ENCODE measurements at regions not wholly inside any gene's neighbourhood (a gene's known extent, or its start where the extent isn't known, plus 50 kb on each side); places are given as distances from the start of the nearest gene placed in this dataset.

- TF ChIP-seq EP300 (IDR thresholded peaks at IDR 0.05; ENCODE audit: borderline replicate concordance) (no peak), ZBTB7A (IDR thresholded peaks at IDR 0.05; ENCODE audit: low read depth) (no peak), FOXM1 (IDR thresholded peaks at IDR 0.05; ENCODE audit: borderline replicate concordance, low read depth) (no peak), EGR1 (IDR thresholded peaks at IDR 0.05) (no peak), YY1 (IDR thresholded peaks at IDR 0.05; ENCODE audit: low read depth) (no peak)
Observed at GRCh38 chr4:26171501-26171900, 149.3 kb upstream of the RBPJ start.

- no peak for TF ChIP-seq CEBPB (IDR thresholded peaks at IDR 0.05)
- TF ChIP-seq CREB1 (IDR thresholded peaks at IDR 0.05; ENCODE audit: low read depth), result no peak
- no peak for TF ChIP-seq NFIC (IDR thresholded peaks at IDR 0.05)
- no peak for TF ChIP-seq ZBTB7A (IDR thresholded peaks at IDR 0.05; ENCODE audit: low read depth)
- no peak for TF ChIP-seq YY1 (IDR thresholded peaks at IDR 0.05; ENCODE audit: low read depth)
- no peak for TF ChIP-seq TAF1 (IDR thresholded peaks at IDR 0.05; ENCODE audit: low read depth)
- TF ChIP-seq FOXM1 (IDR thresholded peaks at IDR 0.05; ENCODE audit: borderline replicate concordance, low read depth), result no peak
- TF ChIP-seq, protein P1, sequence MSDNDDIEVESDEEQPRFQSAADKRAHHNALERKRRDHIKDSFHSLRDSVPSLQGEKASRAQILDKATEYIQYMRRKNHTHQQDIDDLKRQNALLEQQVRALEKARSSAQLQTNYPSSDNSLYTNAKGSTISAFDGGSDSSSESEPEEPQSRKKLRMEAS (IDR thresholded peaks at IDR 0.05), result no peak
- TF ChIP-seq TCF12 (IDR thresholded peaks at IDR 0.05; ENCODE audit: low read depth), result no peak
- TF ChIP-seq EP300 (IDR thresholded peaks at IDR 0.05; ENCODE audit: borderline replicate concordance), result no peak
- no peak for TF ChIP-seq EGR1 (IDR thresholded peaks at IDR 0.05)
- TF ChIP-seq USF1 (IDR thresholded peaks at IDR 0.05), result no peak
Observed at GRCh38 chr4:26171941-26172340, 148.9 kb upstream of the RBPJ start.

DNA sequence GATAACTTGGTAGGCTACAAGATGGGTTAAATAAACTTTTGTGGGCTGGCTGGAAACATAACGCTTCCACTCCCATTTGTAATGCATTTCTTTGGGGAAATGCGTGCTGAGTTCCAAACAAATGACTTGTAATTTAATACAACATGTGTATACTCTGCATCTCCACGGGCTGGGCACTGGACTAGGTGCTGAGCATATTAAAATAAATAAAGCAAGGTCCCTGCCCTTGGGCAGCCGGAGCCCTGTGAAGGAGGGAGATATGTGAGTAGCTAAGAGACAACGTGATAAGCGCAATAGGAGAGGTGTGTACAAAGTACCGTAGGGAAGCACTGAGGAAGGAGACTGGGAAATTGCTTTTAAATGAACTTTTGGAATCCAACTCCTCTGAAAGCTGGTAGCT is 147.2 kb upstream of the RBPJ start:
- TF ChIP-seq TEAD4 (IDR thresholded peaks at IDR 0.05) (no peak), EP300 (IDR thresholded peaks at IDR 0.05; ENCODE audit: borderline replicate concordance) (no peak), CREB1 (IDR thresholded peaks at IDR 0.05; ENCODE audit: low read depth) (no peak), CEBPB (IDR thresholded peaks at IDR 0.05) (no peak), USF1 (IDR thresholded peaks at IDR 0.05) (no peak), EGR1 (IDR thresholded peaks at IDR 0.05) (no peak), TAF1 (IDR thresholded peaks at IDR 0.05; ENCODE audit: low read depth) (no peak), TCF12 (IDR thresholded peaks at IDR 0.05; ENCODE audit: low read depth) (no peak), NFIC (IDR thresholded peaks at IDR 0.05) (no peak), FOXM1 (IDR thresholded peaks at IDR 0.05; ENCODE audit: borderline replicate concordance, low read depth) (no peak), ZBTB7A (IDR thresholded peaks at IDR 0.05; ENCODE audit: low read depth) (no peak), YY1 (IDR thresholded peaks at IDR 0.05; ENCODE audit: low read depth) (no peak), RAD21 (IDR thresholded peaks at IDR 0.05; ENCODE audit: low read depth) (no peak)
- TF ChIP-seq, protein P1 (IDR thresholded peaks at IDR 0.05), result no peak
- TF ChIP-seq, protein P2, sequence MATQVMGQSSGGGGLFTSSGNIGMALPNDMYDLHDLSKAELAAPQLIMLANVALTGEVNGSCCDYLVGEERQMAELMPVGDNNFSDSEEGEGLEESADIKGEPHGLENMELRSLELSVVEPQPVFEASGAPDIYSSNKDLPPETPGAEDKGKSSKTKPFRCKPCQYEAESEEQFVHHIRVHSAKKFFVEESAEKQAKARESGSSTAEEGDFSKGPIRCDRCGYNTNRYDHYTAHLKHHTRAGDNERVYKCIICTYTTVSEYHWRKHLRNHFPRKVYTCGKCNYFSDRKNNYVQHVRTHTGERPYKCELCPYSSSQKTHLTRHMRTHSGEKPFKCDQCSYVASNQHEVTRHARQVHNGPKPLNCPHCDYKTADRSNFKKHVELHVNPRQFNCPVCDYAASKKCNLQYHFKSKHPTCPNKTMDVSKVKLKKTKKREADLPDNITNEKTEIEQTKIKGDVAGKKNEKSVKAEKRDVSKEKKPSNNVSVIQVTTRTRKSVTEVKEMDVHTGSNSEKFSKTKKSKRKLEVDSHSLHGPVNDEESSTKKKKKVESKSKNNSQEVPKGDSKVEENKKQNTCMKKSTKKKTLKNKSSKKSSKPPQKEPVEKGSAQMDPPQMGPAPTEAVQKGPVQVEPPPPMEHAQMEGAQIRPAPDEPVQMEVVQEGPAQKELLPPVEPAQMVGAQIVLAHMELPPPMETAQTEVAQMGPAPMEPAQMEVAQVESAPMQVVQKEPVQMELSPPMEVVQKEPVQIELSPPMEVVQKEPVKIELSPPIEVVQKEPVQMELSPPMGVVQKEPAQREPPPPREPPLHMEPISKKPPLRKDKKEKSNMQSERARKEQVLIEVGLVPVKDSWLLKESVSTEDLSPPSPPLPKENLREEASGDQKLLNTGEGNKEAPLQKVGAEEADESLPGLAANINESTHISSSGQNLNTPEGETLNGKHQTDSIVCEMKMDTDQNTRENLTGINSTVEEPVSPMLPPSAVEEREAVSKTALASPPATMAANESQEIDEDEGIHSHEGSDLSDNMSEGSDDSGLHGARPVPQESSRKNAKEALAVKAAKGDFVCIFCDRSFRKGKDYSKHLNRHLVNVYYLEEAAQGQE (IDR thresholded peaks at IDR 0.05; ENCODE audit: low read depth), result no peak

- TF ChIP-seq, protein P2 (IDR thresholded peaks at IDR 0.05; ENCODE audit: low read depth), result no peak
- no peak for TF ChIP-seq CREB1 (IDR thresholded peaks at IDR 0.05; ENCODE audit: low read depth)
- no peak for TF ChIP-seq EP300 (IDR thresholded peaks at IDR 0.05; ENCODE audit: borderline replicate concordance)
- no peak for TF ChIP-seq TEAD4 (IDR thresholded peaks at IDR 0.05)
- no peak for TF ChIP-seq USF1 (IDR thresholded peaks at IDR 0.05)
- TF ChIP-seq, protein P1 (IDR thresholded peaks at IDR 0.05), result no peak
- TF ChIP-seq TAF1 (IDR thresholded peaks at IDR 0.05; ENCODE audit: low read depth), result no peak
- TF ChIP-seq NFIC (IDR thresholded peaks at IDR 0.05), result no peak
- no peak for TF ChIP-seq FOXM1 (IDR thresholded peaks at IDR 0.05; ENCODE audit: borderline replicate concordance, low read depth)
- TF ChIP-seq YY1 (IDR thresholded peaks at IDR 0.05; ENCODE audit: low read depth), result no peak
- TF ChIP-seq EGR1 (IDR thresholded peaks at IDR 0.05), result no peak
Observed at GRCh38 chr4:26174027-26174426, 146.8 kb upstream of the RBPJ start.

GRCh38 chr4:26175006-26175786 is 145.6 kb upstream of the RBPJ start:
- no peak for TF ChIP-seq USF1 (IDR thresholded peaks at IDR 0.05)
- TF ChIP-seq RAD21 (IDR thresholded peaks at IDR 0.05; ENCODE audit: low read depth), result no peak
- TF ChIP-seq YY1 (IDR thresholded peaks at IDR 0.05; ENCODE audit: low read depth), result no peak
- TF ChIP-seq TAF1 (IDR thresholded peaks at IDR 0.05; ENCODE audit: low read depth), result no peak
- TF ChIP-seq TCF12 (IDR thresholded peaks at IDR 0.05; ENCODE audit: low read depth), result no peak
- TF ChIP-seq EP300 (IDR thresholded peaks at IDR 0.05; ENCODE audit: borderline replicate concordance), result no peak
- no peak for TF ChIP-seq TEAD4 (IDR thresholded peaks at IDR 0.05)
- no peak for TF ChIP-seq FOXM1 (IDR thresholded peaks at IDR 0.05; ENCODE audit: borderline replicate concordance, low read depth)
- TF ChIP-seq ZBTB7A (IDR thresholded peaks at IDR 0.05; ENCODE audit: low read depth), result no peak
- no peak for TF ChIP-seq CREB1 (IDR thresholded peaks at IDR 0.05; ENCODE audit: low read depth)
- TF ChIP-seq, protein P2 (IDR thresholded peaks at IDR 0.05; ENCODE audit: low read depth), result no peak
- TF ChIP-seq NFIC (IDR thresholded peaks at IDR 0.05), result no peak
- TF ChIP-seq, protein P1 (IDR thresholded peaks at IDR 0.05), result no peak
- TF ChIP-seq EGR1 (IDR thresholded peaks at IDR 0.05), result no peak
- TF ChIP-seq CEBPB (IDR thresholded peaks at IDR 0.05), result no peak
